D721Med (cell line): ENCODE measurements at regions not wholly inside any gene's neighbourhood (a gene's known extent, or its start where the extent isn't known, plus 50 kb on each side); places are given as distances from the start of the nearest gene placed in this dataset.

Experiments used
- DNase-seq: peaks from one replicate; pipeline ENCODE4 v3.0.0; 2011; ENCODE audit warnings: low spot score; ENCODE audit not compliant: insufficient read length
- FAIRE-seq: peaks from 2 replicates; lab custom pipeline; 2011; peaks lifted over from hg19 to GRCh38; lab: Jason Lieb, UNC
- CTCF ChIP-seq: IDR thresholded peaks from 2 replicates; pipeline ENCODE4 v1.5.1; 2012; ENCODE audit warnings: mild to moderate bottlenecking, control low read depth; ENCODE audit not compliant: insufficient read depth; ENCODE audit errors: missing control alignments

- DNase-seq (no peak), FAIRE-seq (no peak)
Observed at GRCh38 chr18:78368726-78369125, 610.9 kb upstream of the SALL3 start.

GRCh38 chr18:78376046-78376445 lies 603.6 kb upstream of the SALL3 start:
- no peak for DNase-seq
- TF ChIP-seq CTCF, result no peak
- no peak for FAIRE-seq

More at GRCh38 chr18:78368726-78369125, 610.9 kb upstream of the SALL3 start:
- no peak for TF ChIP-seq CTCF

GRCh38 chr18:78378403-78378802 lies 601.2 kb upstream of the SALL3 start:
- TF ChIP-seq CTCF, result no peak
- no peak for DNase-seq
- FAIRE-seq, result no peak

- no peak for TF ChIP-seq CTCF
- FAIRE-seq, result no peak
- DNase-seq, result no peak
Observed at GRCh38 chr18:78378983-78379382, 600.6 kb upstream of the SALL3 start.

- DNase-seq, result no peak
- TF ChIP-seq CTCF, result no peak
- FAIRE-seq, result no peak
Observed at GRCh38 chr18:78390348-78390951, 589.2 kb upstream of the SALL3 start.

- DNase-seq (no peak), FAIRE-seq (no peak)
- TF ChIP-seq CTCF, result no peak
Observed at GRCh38 chr18:78390952-78391348, 588.7 kb upstream of the SALL3 start.

- DNase-seq, result no peak
- no peak for FAIRE-seq
- no peak for TF ChIP-seq CTCF
Observed at GRCh38 chr18:78393086-78393862, 586.3 kb upstream of the SALL3 start.
